Naive thymus-derived CD4-positive, alpha-beta T cell (primary cell): ENCODE measurements at regions not wholly inside any gene's neighbourhood (a gene's known extent, or its start where the extent isn't known, plus 50 kb on each side); places are given as distances from the start of the nearest gene placed in this dataset.

Experiments
- ATAC-seq: fragments of 150-1000 bp; cut with Tn5 transposase; 2 replicates; pipeline ENCODE4 v1.10.0; 2021; ENCODE audit warnings: mild to moderate bottlenecking, moderate library complexity
- CTCF ChIA-PET: fragments of 350-600 bp; sonication (Branson Sonifier 250); formaldehyde crosslinking; loops from one replicate; lab custom pipeline; 2021; ENCODE audit warnings: antibody characterized with exemption; lab: Charles Lee
- POLR2A ChIA-PET: fragments of 350-600 bp; sonication (Branson Sonifier 250); formaldehyde crosslinking; loops from one replicate; lab custom pipeline; 2021; ENCODE audit warnings: antibody characterized with exemption, inconsistent platforms; lab: Charles Lee
- DNase-seq, 9 donors: peaks; one replicate each; pipeline versions ENCODE4 v3.0.0 to v3.0.0-alpha.2; 2020 to 2022; ENCODE audit warnings: mixed read lengths in 1 of 9
- H3K27ac ChIP-seq: one replicate; pipeline ENCODE4 v1.7.0; 2013; ENCODE audit warnings: mild to moderate bottlenecking, low read depth, low read length, moderate library complexity
- H3K27me3 ChIP-seq, 2 donors: one replicate each; pipeline ENCODE4 v1.7.0; 2013; ENCODE audit warnings: low read length in 2 of 2, mild to moderate bottlenecking in 2 of 2, moderate library complexity in 2 of 2; ENCODE audit not compliant: control insufficient read depth in 2 of 2, insufficient read depth in 2 of 2
- H3K36me3 ChIP-seq, 3 experiments: 1 replicate in 2 of 3; 2 replicates in 1 of 3; pipeline ENCODE4 v1.7.0; 2013; ENCODE audit warnings: low read length in 3 of 3, mild to moderate bottlenecking in 3 of 3, moderate library complexity in 1 of 3; ENCODE audit not compliant: insufficient read depth in 3 of 3, control insufficient read depth in 2 of 3
- H3K4me1 ChIP-seq, 2 donors: one replicate each; pipeline ENCODE4 v1.7.0; 2013; ENCODE audit warnings: low read length in 2 of 2, mild to moderate bottlenecking in 2 of 2, moderate library complexity in 1 of 2; ENCODE audit not compliant: control insufficient read depth in 2 of 2, insufficient read depth in 2 of 2
- H3K4me3 ChIP-seq: 2 replicates; pipeline ENCODE4 v1.7.0; 2013; ENCODE audit warnings: mild to moderate bottlenecking, low read length
- H3K9me3 ChIP-seq, 3 experiments: 1 replicate in 2 of 3; 2 replicates in 1 of 3; pipeline ENCODE4 v1.7.0; 2013; ENCODE audit warnings: low read length in 3 of 3; ENCODE audit not compliant: control insufficient read depth in 2 of 3
- H3K27ac Mint-ChIP-seq, 9 donors: one replicate each; pipeline ENCODE4 v1.8.0; 2020 to 2022; ENCODE audit warnings: mixed read lengths in 9 of 9, mild to moderate bottlenecking in 8 of 9, moderate library complexity in 5 of 9, inconsistent platforms in 2 of 9
- H3K27me3 Mint-ChIP-seq, 5 donors: one replicate each; pipeline ENCODE4 v1.8.0; 2021 to 2022; ENCODE audit warnings: mixed read lengths in 5 of 5, mild to moderate bottlenecking in 1 of 5
- H3K36me3 Mint-ChIP-seq, 5 donors: one replicate each; pipeline ENCODE4 v1.8.0; 2020 to 2022; ENCODE audit warnings: mixed read lengths in 5 of 5, mild to moderate bottlenecking in 3 of 5, inconsistent platforms in 1 of 5
- H3K4me1 Mint-ChIP-seq, 7 donors: one replicate each; pipeline ENCODE4 v1.8.0; 2020 to 2022; ENCODE audit warnings: mixed read lengths in 7 of 7, mild to moderate bottlenecking in 3 of 7, inconsistent platforms in 1 of 7
- H3K4me3 Mint-ChIP-seq, 10 donors: one replicate each; pipeline ENCODE4 v1.8.0; 2020 to 2022; ENCODE audit warnings: mild to moderate bottlenecking in 10 of 10, mixed read lengths in 10 of 10, moderate library complexity in 6 of 10, inconsistent platforms in 2 of 10
- H3K9me3 Mint-ChIP-seq, 11 donors: one replicate each; pipeline ENCODE4 v1.8.0; 2020 to 2022; ENCODE audit warnings: mixed read lengths in 11 of 11, mild to moderate bottlenecking in 4 of 11, inconsistent platforms in 1 of 11, moderate library complexity in 1 of 11
- intact Hi-C, 2 donors: fragments of 100-400 bp; cut with micrococcal nuclease; formaldehyde crosslinking; loops; one replicate each; pipeline ENCODE4 v1.15.1; 2023

GRCh38 chr18:43992741-43993140, 687.9 kb upstream of the SETBP1 start:
- Mint-ChIP-seq H3K27ac (no peak overlapping the region), H3K9me3 (peaks cover 0 to 20% (median 4%) of the 10 kb centered on the region in 11 donors), H3K4me1 (no peaks in the 10 kb centered on the region), H3K27me3 (no peaks in the 10 kb centered on the region), H3K36me3 (no peaks in the 10 kb centered on the region), H3K4me3 (no peak overlapping the region)
- no peak overlapping the region for H3K27ac ChIP-seq
- H3K9me3 ChIP-seq = no peaks in the 10 kb centered on the region
- no peak for DNase-seq
- CTCF ChIA-PET = no interaction called here
- no peaks in the 10 kb centered on the region for H3K27me3 ChIP-seq
- no peak for ATAC-seq
- no peak overlapping the region for H3K4me3 ChIP-seq
- intact Hi-C loops = no loop called here
- no peaks in the 10 kb centered on the region for H3K36me3 ChIP-seq
- POLR2A ChIA-PET = no interaction called here
- no peaks in the 10 kb centered on the region for H3K4me1 ChIP-seq

- no peaks in the 10 kb centered on the region for H3K27me3 ChIP-seq
- DNase-seq = no peak
- Mint-ChIP-seq H3K4me3 (no peak overlapping the region), H3K36me3 (no peaks in the 10 kb centered on the region), H3K27me3 (no peaks in the 10 kb centered on the region), H3K9me3 (peaks cover 0 to 11% (median 2%) of the 10 kb centered on the region in 11 donors), H3K27ac (no peak overlapping the region), H3K4me1 (no peaks in the 10 kb centered on the region)
- intact Hi-C loops = no loop called here
- ChIA-PET POLR2A (no interaction called here), CTCF (no interaction called here)
- H3K4me3 ChIP-seq = no peak overlapping the region
- no peaks in the 10 kb centered on the region for H3K9me3 ChIP-seq
- H3K27ac ChIP-seq = no peak overlapping the region
- no peaks in the 10 kb centered on the region for H3K36me3 ChIP-seq
- no peaks in the 10 kb centered on the region for H3K4me1 ChIP-seq
- ATAC-seq = no peak
These were observed 686.3 kb upstream of the SETBP1 start for GRCh38 chr18:43994381-43994780.

- no peak overlapping the region for H3K27ac ChIP-seq
- H3K4me3 ChIP-seq = no peak overlapping the region
- POLR2A ChIA-PET = no interaction called here
- no peaks in the 10 kb centered on the region for H3K36me3 ChIP-seq
- Mint-ChIP-seq H3K27me3 (no peaks in the 10 kb centered on the region), H3K27ac (no peak overlapping the region), H3K36me3 (no peaks in the 10 kb centered on the region), H3K4me1 (no peaks in the 10 kb centered on the region), H3K4me3 (no peak overlapping the region), H3K9me3 (peaks cover 0 to 8% (median under 1%) of the 10 kb centered on the region in 11 donors)
- no peak for ATAC-seq
- intact Hi-C loops = loop anchor here in 1 of 2 donors (10.0 kb wide), 1 partner anchor 59 kb away; no protein-coding TSS in a partner anchor
- H3K4me1 ChIP-seq = no peaks in the 10 kb centered on the region
- no peak for DNase-seq
- no peaks in the 10 kb centered on the region for H3K9me3 ChIP-seq
- no peaks in the 10 kb centered on the region for H3K27me3 ChIP-seq
- CTCF ChIA-PET = no interaction called here
These were observed 666.8 kb upstream of the SETBP1 start for GRCh38 chr18:44013871-44014270.

DNA sequence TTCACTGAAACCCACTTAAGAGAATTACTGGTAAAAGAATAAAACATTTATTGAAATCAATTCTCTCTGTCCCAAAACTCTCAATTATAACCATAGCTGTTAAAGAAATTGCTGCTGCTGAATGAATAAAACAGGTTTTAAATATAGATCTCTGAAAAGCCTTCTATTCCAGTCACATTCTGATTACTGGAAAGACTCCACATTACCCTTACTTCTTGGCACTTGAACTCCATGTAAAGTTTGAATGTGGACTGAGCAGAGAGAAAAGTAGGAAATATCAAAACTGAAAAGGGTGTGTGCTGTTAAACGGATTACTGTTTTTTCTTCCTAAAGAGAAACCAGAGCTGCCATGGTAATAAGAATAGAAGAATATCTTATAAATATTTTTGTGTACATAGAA, 655.3 kb upstream of the SETBP1 start:
- intact Hi-C loops = no loop called here
- H3K4me1 Mint-ChIP-seq = no peaks in the 10 kb centered on the region
- H3K36me3 ChIP-seq = no peaks in the 10 kb centered on the region
- no peak overlapping the region for H3K4me3 ChIP-seq
- POLR2A ChIA-PET = no interaction called here
- H3K9me3 Mint-ChIP-seq = peaks cover 0 to 7% (median 2%) of the 10 kb centered on the region in 11 donors
- DNase-seq (no peak), ATAC-seq (no peak)
- H3K4me3 Mint-ChIP-seq = no peak overlapping the region
- no peaks in the 10 kb centered on the region for H3K27me3 ChIP-seq
- no peaks in the 10 kb centered on the region for H3K9me3 ChIP-seq
- no peak overlapping the region for H3K27ac ChIP-seq
- H3K4me1 ChIP-seq = no peaks in the 10 kb centered on the region
- no peak overlapping the region for H3K27ac Mint-ChIP-seq
- H3K36me3 Mint-ChIP-seq = no peaks in the 10 kb centered on the region
- CTCF ChIA-PET = no interaction called here
- H3K27me3 Mint-ChIP-seq = no peaks in the 10 kb centered on the region

DNA sequence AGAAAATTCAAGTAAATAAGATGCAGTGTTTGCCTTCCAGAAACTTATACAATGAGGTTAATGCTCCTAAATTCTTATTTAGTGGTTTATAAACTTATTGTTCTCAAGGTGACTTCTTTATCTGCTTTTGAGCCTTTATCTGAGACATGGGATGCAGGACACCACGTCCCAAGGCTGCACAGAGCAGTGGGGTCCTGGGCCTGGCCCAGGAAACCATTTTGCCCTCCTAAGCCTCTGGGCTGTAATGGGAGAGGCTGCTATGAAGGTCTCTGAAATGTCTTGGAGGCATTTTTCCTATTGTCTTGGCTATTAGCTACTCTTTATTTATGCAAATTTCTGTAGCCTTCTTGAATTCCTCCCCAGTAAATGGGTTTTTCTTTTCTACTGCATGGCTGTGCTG, 652.6 kb upstream of the SETBP1 start:
- Mint-ChIP-seq H3K27ac (no peak overlapping the region), H3K9me3 (peaks cover 0 to 10% (median 3%) of the 10 kb centered on the region in 11 donors), H3K36me3 (no peaks in the 10 kb centered on the region), H3K4me3 (no peak overlapping the region), H3K4me1 (no peaks in the 10 kb centered on the region), H3K27me3 (no peaks in the 10 kb centered on the region)
- Histone ChIP-seq H3K36me3 (no peaks in the 10 kb centered on the region), H3K27ac (no peak overlapping the region), H3K27me3 (no peaks in the 10 kb centered on the region), H3K9me3 (no peaks in the 10 kb centered on the region), H3K4me3 (no peak overlapping the region), H3K4me1 (no peaks in the 10 kb centered on the region)
- intact Hi-C loops = no loop called here
- CTCF ChIA-PET = no interaction called here
- no peak for ATAC-seq
- POLR2A ChIA-PET = no interaction called here
- no peak for DNase-seq

- DNase-seq (no peak), ATAC-seq (no peak)
- peaks cover 0 to 15% (median 3%) of the 10 kb centered on the region in 11 donors for H3K9me3 Mint-ChIP-seq
- H3K36me3 ChIP-seq = no peaks in the 10 kb centered on the region
- no peaks in the 10 kb centered on the region for H3K27me3 Mint-ChIP-seq
- H3K27ac ChIP-seq = no peak overlapping the region
- H3K27me3 ChIP-seq = no peaks in the 10 kb centered on the region
- no peaks in the 10 kb centered on the region for H3K36me3 Mint-ChIP-seq
- H3K4me3 ChIP-seq = no peak overlapping the region
- no peaks in the 10 kb centered on the region for H3K4me1 ChIP-seq
- H3K4me1 Mint-ChIP-seq = no peaks in the 10 kb centered on the region
- no peak overlapping the region for H3K27ac Mint-ChIP-seq
- ChIA-PET CTCF (no interaction called here), POLR2A (no interaction called here)
- H3K9me3 ChIP-seq = no peaks in the 10 kb centered on the region
- intact Hi-C loops = no loop called here
- H3K4me3 Mint-ChIP-seq = no peak overlapping the region
These were observed 649.6 kb upstream of the SETBP1 start for GRCh38 chr18:44031063-44031462.

DNA sequence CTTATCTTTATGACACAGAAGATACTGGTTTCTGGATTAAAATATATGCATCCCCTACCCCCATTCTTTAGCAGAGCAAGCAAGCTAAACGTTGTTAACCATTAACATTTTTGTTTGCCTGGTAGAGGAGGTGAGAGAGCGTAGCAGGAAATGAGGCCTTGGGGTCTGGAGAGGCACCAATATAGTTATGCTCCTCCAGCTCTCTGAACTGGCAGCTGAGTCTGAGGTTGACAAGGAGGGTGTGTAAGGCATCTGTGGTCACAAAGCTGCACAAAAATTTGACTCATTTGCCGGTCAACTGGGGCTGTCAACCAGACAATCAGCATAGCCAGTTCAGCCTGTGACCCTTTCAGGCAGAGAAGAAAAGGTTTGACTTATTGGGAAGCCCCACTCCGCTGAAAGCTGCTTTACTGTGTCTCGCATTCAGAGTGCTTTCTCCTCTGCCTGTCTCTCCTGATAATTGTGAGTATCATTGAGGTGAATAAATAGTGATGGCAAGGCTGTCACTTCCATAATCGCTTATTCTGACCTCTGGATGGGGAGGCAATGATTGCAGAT, 647.5 kb upstream of the SETBP1 start:
- no peaks in the 10 kb centered on the region for H3K4me1 Mint-ChIP-seq
- ATAC-seq (no peak), DNase-seq (no peak)
- H3K4me3 Mint-ChIP-seq = no peak overlapping the region
- H3K27me3 Mint-ChIP-seq = no peaks in the 10 kb centered on the region
- intact Hi-C loops = no loop called here
- ChIA-PET POLR2A (no interaction called here), CTCF (no interaction called here)
- H3K36me3 Mint-ChIP-seq = no peaks in the 10 kb centered on the region
- no peak overlapping the region for H3K27ac ChIP-seq
- H3K4me3 ChIP-seq = no peak overlapping the region
- H3K4me1 ChIP-seq = no peaks in the 10 kb centered on the region
- no peaks in the 10 kb centered on the region for H3K27me3 ChIP-seq
- H3K9me3 Mint-ChIP-seq = peaks cover 0 to 15% (median 3%) of the 10 kb centered on the region in 11 donors
- H3K36me3 ChIP-seq = no peaks in the 10 kb centered on the region
- H3K9me3 ChIP-seq = peaks cover 0 to 1% (median 0%) of the 10 kb centered on the region in 3 experiments
- H3K27ac Mint-ChIP-seq = no peak overlapping the region
